ENCODE measurements at regions not wholly inside any gene's neighbourhood (a gene's known extent, or its start where the extent isn't known, plus 50 kb on each side); places are given as distances from the start of the nearest gene placed in this dataset.

DNA sequence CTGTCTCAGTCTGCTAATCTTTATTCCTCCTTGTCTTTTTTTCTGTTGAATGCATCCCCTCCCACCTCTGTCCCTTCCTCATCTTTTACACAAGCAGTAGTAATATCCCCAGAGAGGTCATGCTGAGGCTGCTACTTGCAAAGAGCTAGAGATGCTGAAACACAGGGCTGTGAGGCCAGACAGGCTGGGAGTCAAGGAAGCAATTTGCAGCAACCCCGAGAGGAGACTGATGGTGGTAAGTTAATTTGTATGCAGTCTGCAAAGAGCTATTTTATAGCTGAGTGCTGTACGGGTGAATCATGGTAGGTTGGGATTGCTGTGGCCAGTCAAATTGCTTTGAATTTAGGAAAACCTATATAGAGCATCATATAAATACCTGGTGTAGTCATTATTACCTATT lies 90.2 kb upstream of the SLC24A2 start:
- POLR2A ChIA-PET = no interaction called here
- H3K9me3 Mint-ChIP-seq (ENCODE audit: insufficient read depth) = no peaks in the 10 kb centered on the region
- 100% methylated on average over 1 of the region's 2 CpGs for WGBS (ENCODE audit: insufficient coverage)

More for the DNA sequence above, 90.2 kb upstream of the SLC24A2 start:
- no peaks in the 10 kb centered on the region for H3K9me3 ChIP-seq (ENCODE audit: control extremely low read depth in 1 of 3, control insufficient read depth in 2 of 3, insufficient read depth in 1 of 3, low read length in 2 of 3)
- DNase-seq = no peak
- H3K4me1 ChIP-seq (ENCODE audit: control insufficient read depth in 2 of 2, insufficient read depth in 2 of 2, low read length in 2 of 2) = no peaks in the 10 kb centered on the region
- no peaks in the 10 kb centered on the region for H3K79me2 ChIP-seq (ENCODE audit: control insufficient read depth, insufficient read depth, low read length)
- H3K4me3 Mint-ChIP-seq = no peak overlapping the region
- no peaks in the 10 kb centered on the region for H4K20me1 ChIP-seq (ENCODE audit: control insufficient read depth, insufficient read depth, low read length, poor library complexity, severe bottlenecking)
- H3K36me3 ChIP-seq (replicated peaks in 1 of 2; ENCODE audit: control extremely low read depth in 1 of 2, control insufficient read depth in 1 of 2, extremely low read depth in 1 of 2, insufficient read depth in 2 of 2, low read length in 1 of 2) = no peaks in the 10 kb centered on the region
- H3K27me3 ChIP-seq (replicated peaks in 1 of 4; ENCODE audit: control extremely low read depth in 1 of 4, control insufficient read depth in 3 of 4, insufficient read depth in 4 of 4, low read length in 3 of 4) = peaks cover 0 to 2% (median 0%) of the 10 kb centered on the region in 4 experiments
- no peaks in the 10 kb centered on the region for H3K4me1 Mint-ChIP-seq
- H2AFZ ChIP-seq (ENCODE audit: insufficient read depth, low read depth, low read length, poor library complexity, severe bottlenecking) = no peak overlapping the region
- no peak overlapping the region for H3K27ac ChIP-seq (ENCODE audit: low read length in 2 of 2)
- H3K9ac ChIP-seq (ENCODE audit: low read length) = no peak overlapping the region
- CTCF ChIA-PET = no interaction called here
- H3K4me2 ChIP-seq (replicated peaks; ENCODE audit: low read depth, low read length, poor library complexity, severe bottlenecking) = no peak overlapping the region
- no peak for TF ChIP-seq EZH2 (IDR thresholded peaks at IDR 0.05; ENCODE audit: borderline replicate concordance, insufficient read depth, low read depth, low read length, poor library complexity, severe bottlenecking)
- TF ChIP-seq CTCF (IDR thresholded peaks at IDR 0.05) = no peak
- intact Hi-C loops (cut with micrococcal nuclease) = no loop called here
- ATAC-seq (ENCODE audit: low read depth) = no peak
- H3K27ac Mint-ChIP-seq = no peak overlapping the region
- no peak overlapping the region for H3K4me3 ChIP-seq (ENCODE audit: control extremely low read depth in 1 of 5, extremely low read depth in 1 of 5, insufficient read depth in 1 of 5, low read depth in 2 of 5, low read length in 4 of 5)
- H3K27me3 Mint-ChIP-seq = peaks cover 3% of the 10 kb centered on the region

All from B cell (primary cell).